HEK293T (cell line): ENCODE measurements at regions not wholly inside any gene's neighbourhood (a gene's known extent, or its start where the extent isn't known, plus 50 kb on each side); places are given as distances from the start of the nearest gene placed in this dataset.
"Not testable (repeated sequence)": the region's sequence is repeated elsewhere in the genome, so short reads cannot be mapped to it uniquely, and the experiment has no call there.

ENCODE experiments used
- CTCF ChIA-PET: fragments of 350-600 bp; formaldehyde crosslinking; extraction: SDS; loops from one replicate; lab custom pipeline; 2021; ENCODE audit warnings: antibody characterized with exemption, inconsistent platforms; lab: Yijun Ruan, JAX
- POLR2A ChIA-PET: fragments of 350-600 bp; formaldehyde crosslinking; extraction: SDS; loops from one replicate; lab custom pipeline; 2020; ENCODE audit warnings: antibody characterized with exemption, inconsistent platforms; lab: Yijun Ruan, JAX
- DNase-seq: peaks from one replicate; pipeline ENCODE4 v3.0.0; 2012; ENCODE audit warnings: mixed read lengths; ENCODE audit errors: extremely low spot score
- ARNT ChIP-seq: fragments of 450-650 bp; IDR thresholded peaks from 2 replicates; pipeline ENCODE4 v1.6.1; 2017; ENCODE audit warnings: mild to moderate bottlenecking
- BHLHE40 ChIP-seq: fragments of 450-650 bp; IDR thresholded peaks from 2 replicates; pipeline ENCODE4 v1.6.1; 2016; ENCODE audit warnings: mild to moderate bottlenecking, moderate library complexity, borderline replicate concordance
- CTBP1 ChIP-seq: fragments of 450-650 bp; IDR thresholded peaks from 2 replicates; pipeline ENCODE4 v1.6.1; 2016; ENCODE audit warnings: borderline replicate concordance
- ELF4 ChIP-seq: fragments of 450-650 bp; IDR thresholded peaks from 2 replicates; pipeline ENCODE4 v1.6.1; 2017; ENCODE audit warnings: antibody characterized with exemption
- FOXA1 ChIP-seq: fragments of 450-650 bp; IDR thresholded peaks from 2 replicates; pipeline ENCODE4 v1.6.1; 2016; ENCODE audit warnings: mild to moderate bottlenecking
- FOXK2 ChIP-seq: fragments of 450-650 bp; IDR thresholded peaks from 2 replicates; pipeline ENCODE4 v1.6.1; 2016; ENCODE audit warnings: mild to moderate bottlenecking
- FOXM1 ChIP-seq: fragments of 450-650 bp; IDR thresholded peaks from 2 replicates; pipeline ENCODE4 v1.6.1; 2017; ENCODE audit warnings: mild to moderate bottlenecking, borderline replicate concordance
- HDGF ChIP-seq: fragments of 450-650 bp; IDR thresholded peaks from 2 replicates; pipeline ENCODE4 v1.6.1; 2017; ENCODE audit warnings: antibody characterized with exemption, borderline replicate concordance
- L3MBTL2 ChIP-seq: fragments of 450-650 bp; conservative IDR thresholded peaks from 2 replicates; pipeline ENCODE4 v1.6.1; 2016; ENCODE audit warnings: mild to moderate bottlenecking
- LEF1 ChIP-seq: fragments of 450-650 bp; IDR thresholded peaks from 2 replicates; pipeline ENCODE4 v1.6.1; 2017; ENCODE audit warnings: mild to moderate bottlenecking, borderline replicate concordance
- NFRKB ChIP-seq: fragments of 450-650 bp; IDR thresholded peaks from 2 replicates; pipeline ENCODE4 v1.6.1; 2016; ENCODE audit warnings: mild to moderate bottlenecking, moderate library complexity
- SP1 ChIP-seq: fragments of 450-650 bp; IDR thresholded peaks from 2 replicates; pipeline ENCODE4 v1.6.1; 2017
- SUZ12 ChIP-seq: fragments of 450-650 bp; IDR thresholded peaks from 2 replicates; pipeline ENCODE4 v1.6.1; 2016; ENCODE audit warnings: mild to moderate bottlenecking
- TARDBP ChIP-seq: fragments of 450-650 bp; IDR thresholded peaks from 2 replicates; pipeline ENCODE4 v1.6.1; 2016
- ZNF384 ChIP-seq: fragments of 450-650 bp; IDR thresholded peaks from 2 replicates; pipeline ENCODE4 v1.6.1; 2016
- TF ChIP-seq, protein P1 (sequence below): fragments of 450-650 bp; IDR thresholded peaks from 2 replicates; pipeline ENCODE4 v1.6.1; 2016

GRCh38 chr10:22801785-22802184 is 87.4 kb upstream of the PIP4K2A start:
- no peak for DNase-seq
- ChIA-PET POLR2A (no interaction called here), CTCF (interaction anchor here (0.6 kb wide), 1 partner anchor 24 kb away, joined by 5 read pairs; no protein-coding TSS in a partner anchor)
- TF ChIP-seq FOXM1 (no peak), SP1 (no peak), HDGF (no peak), ZNF384 (no peak), L3MBTL2 (no peak), LEF1 (no peak), TARDBP (no peak), NFRKB (no peak), FOXK2 (no peak), SUZ12 (no peak), ELF4 (no peak), FOXA1 (no peak), ARNT (no peak), BHLHE40 (no peak), CTBP1 (no peak)
- TF ChIP-seq, protein P1, sequence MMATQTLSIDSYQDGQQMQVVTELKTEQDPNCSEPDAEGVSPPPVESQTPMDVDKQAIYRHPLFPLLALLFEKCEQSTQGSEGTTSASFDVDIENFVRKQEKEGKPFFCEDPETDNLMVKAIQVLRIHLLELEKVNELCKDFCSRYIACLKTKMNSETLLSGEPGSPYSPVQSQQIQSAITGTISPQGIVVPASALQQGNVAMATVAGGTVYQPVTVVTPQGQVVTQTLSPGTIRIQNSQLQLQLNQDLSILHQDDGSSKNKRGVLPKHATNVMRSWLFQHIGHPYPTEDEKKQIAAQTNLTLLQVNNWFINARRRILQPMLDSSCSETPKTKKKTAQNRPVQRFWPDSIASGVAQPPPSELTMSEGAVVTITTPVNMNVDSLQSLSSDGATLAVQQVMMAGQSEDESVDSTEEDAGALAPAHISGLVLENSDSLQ: no peak

- DNase-seq, CTCF ChIA-PET, POLR2A ChIA-PET: not testable (repeated sequence)
Measured at GRCh38 chr10:22797796-22798195, 83.4 kb upstream of the PIP4K2A start.

DNA sequence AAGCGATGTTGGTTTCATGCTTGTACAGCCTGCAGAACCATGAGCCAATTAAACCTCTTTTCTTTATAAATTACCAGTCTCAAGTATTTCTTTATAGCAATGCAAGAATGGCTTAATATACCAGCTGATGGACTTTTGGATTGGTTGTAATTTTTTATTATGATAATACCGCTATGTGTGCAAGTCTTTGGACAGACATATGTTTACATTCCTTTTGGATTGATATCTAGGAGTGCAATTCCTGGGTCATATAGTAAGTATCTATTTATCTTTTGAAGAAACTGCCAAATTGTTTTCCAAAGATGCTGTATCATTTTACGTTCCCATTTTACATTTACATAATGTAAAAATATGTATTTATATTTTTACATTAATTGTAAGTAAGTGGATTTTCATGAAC is 81.2 kb upstream of the PIP4K2A start:
- ChIA-PET POLR2A (no interaction called here), CTCF (no interaction called here)
- no peak for DNase-seq
- TF ChIP-seq TARDBP (no peak), L3MBTL2 (no peak), NFRKB (no peak), SUZ12 (no peak), HDGF (no peak), FOXK2 (no peak), CTBP1 (no peak), LEF1 (no peak), ARNT (no peak), FOXM1 (no peak), BHLHE40 (no peak), ELF4 (no peak), ZNF384 (no peak), SP1 (no peak), FOXA1 (no peak)
- TF ChIP-seq, protein P1: no peak

GRCh38 chr10:22792161-22792560 is 77.8 kb upstream of the PIP4K2A start:
- TF ChIP-seq NFRKB (no peak), BHLHE40 (no peak), ZNF384 (no peak), CTBP1 (no peak), SP1 (no peak), SUZ12 (no peak)
- TF ChIP-seq, protein P1: no peak
- POLR2A ChIA-PET: no interaction called here
- CTCF ChIA-PET: no interaction called here
- DNase-seq: no peak

- no peak for DNase-seq
- TF ChIP-seq CTBP1 (0 out of 2 replicates have a peak, but pooled peaks have one; percentile 21), HDGF (no peak), NFRKB (no peak), SP1 (no peak), FOXA1 (no peak), FOXK2 (no peak), TARDBP (no peak), LEF1 (no peak)
- TF ChIP-seq, protein P1: 0 out of 2 replicates have a peak, but pooled peaks have one; percentile 30
- CTCF ChIA-PET: no interaction called here
- POLR2A ChIA-PET: no interaction called here
Measured at GRCh38 chr10:22791665-22792064, 77.3 kb upstream of the PIP4K2A start.

GRCh38 chr10:22784668-22785067 is 70.3 kb upstream of the PIP4K2A start:
- no peak for DNase-seq
- POLR2A ChIA-PET: no interaction called here
- CTCF ChIA-PET: no interaction called here
- TF ChIP-seq, protein P1: no peak
- TF ChIP-seq FOXK2 (no peak), FOXA1 (no peak), TARDBP (no peak), L3MBTL2 (no peak), ZNF384 (no peak), SUZ12 (no peak), NFRKB (no peak), HDGF (no peak), LEF1 (no peak), CTBP1 (no peak), SP1 (no peak), FOXM1 (no peak), BHLHE40 (no peak)
